DND-41 (cell line): ENCODE measurements at regions not wholly inside any gene's neighbourhood (a gene's known extent, or its start where the extent isn't known, plus 50 kb on each side); places are given as distances from the start of the nearest gene placed in this dataset.

Experiments
- ATAC-seq: fragments of 200-7000 bp; cut with Tn5 transposase; 3 replicates; pipeline ENCODE4 v1.9.1; 2021; ENCODE audit warnings: low read depth; ENCODE audit not compliant: insufficient read depth
- DNase-seq: peaks from one replicate; pipeline ENCODE4 v3.0.0-alpha.2; 2020
- H2AFZ ChIP-seq: 2 replicates; pipeline ENCODE4 v1.6.0; 2012; ENCODE audit warnings: low read depth, low read length
- H3K27ac ChIP-seq: 2 replicates; pipeline ENCODE4 v1.5.1; 2012; ENCODE audit warnings: low read length, inconsistent platforms
- H3K27me3 ChIP-seq: fragments of 200-600 bp; sonication (generic); 2 replicates; pipeline ENCODE4 v1.6.0; 2012; ENCODE audit warnings: low read length, mild to moderate bottlenecking, inconsistent platforms; ENCODE audit not compliant: insufficient read depth, poor library complexity
- H3K36me3 ChIP-seq: 2 replicates; pipeline ENCODE4 v1.5.1; 2012; ENCODE audit warnings: low read length, inconsistent platforms; ENCODE audit not compliant: insufficient read depth
- H3K4me1 ChIP-seq: 2 replicates; pipeline ENCODE4 v1.5.1; 2012; ENCODE audit warnings: mild to moderate bottlenecking, low read length; ENCODE audit not compliant: insufficient read depth
- H3K4me2 ChIP-seq: 2 replicates; pipeline ENCODE4 v1.6.0; 2012; ENCODE audit warnings: mild to moderate bottlenecking, moderate library complexity, low read length, inconsistent platforms; ENCODE audit not compliant: insufficient read depth
- H3K4me3 ChIP-seq, 2 experiments: fragments of 200-600 bp in 1 of 2; shearing (Covaris generic) in 1 of 2; 2 replicates each; pipeline ENCODE4 v1.5.1; 2012 to 2016; ENCODE audit warnings: inconsistent platforms in 2 of 2, low read length in 2 of 2, mild to moderate bottlenecking in 2 of 2, low read depth in 1 of 2, moderate library complexity in 1 of 2
- H3K79me2 ChIP-seq: 2 replicates; pipeline ENCODE4 v1.6.0; 2012; ENCODE audit warnings: low read length, inconsistent platforms; ENCODE audit not compliant: insufficient read depth
- H3K9ac ChIP-seq: 2 replicates; pipeline ENCODE4 v1.6.0; 2012; ENCODE audit warnings: low read depth, mild to moderate bottlenecking, inconsistent platforms, low read length, moderate library complexity
- H3K9me3 ChIP-seq: 2 replicates; pipeline ENCODE4 v1.5.1; 2012; ENCODE audit warnings: low read length, moderate library complexity, mild to moderate bottlenecking, inconsistent platforms; ENCODE audit not compliant: insufficient read depth, severe bottlenecking
- H4K20me1 ChIP-seq: 2 replicates; pipeline ENCODE4 v1.6.0; 2012; ENCODE audit warnings: low read length; ENCODE audit not compliant: insufficient read depth
- CTCF ChIP-seq: IDR thresholded peaks from 2 replicates; pipeline ENCODE4 v1.5.1; 2012; ENCODE audit warnings: borderline replicate concordance, low read length, moderate library complexity, mild to moderate bottlenecking; ENCODE audit not compliant: poor library complexity, severe bottlenecking; ENCODE audit errors: extremely low read depth
- EZH2 ChIP-seq: IDR thresholded peaks from 3 replicates; pipeline ENCODE4 v1.6.1; 2012; ENCODE audit warnings: borderline replicate concordance, low read depth, mild to moderate bottlenecking, moderate library complexity, low read length, inconsistent platforms; ENCODE audit not compliant: severe bottlenecking

GRCh38 chr17:55622547-55622946 is 100.1 kb downstream of the TMEM100 start:
- Histone ChIP-seq H3K79me2 (no peaks in the 10 kb centered on the region), H3K36me3 (no peaks in the 10 kb centered on the region), H3K9me3 (no peaks in the 10 kb centered on the region), H3K9ac (no peak overlapping the region), H2AFZ (no peak overlapping the region), H4K20me1 (no peaks in the 10 kb centered on the region), H3K27ac (no peak overlapping the region), H3K4me2 (no peak overlapping the region), H3K4me1 (no peaks in the 10 kb centered on the region), H3K4me3 (no peak overlapping the region), H3K27me3 (no peaks in the 10 kb centered on the region)
- no peak for TF ChIP-seq EZH2
- TF ChIP-seq CTCF = no peak
- ATAC-seq (no peak), DNase-seq (no peak)

GRCh38 chr17:55620945-55621344 is 101.7 kb downstream of the TMEM100 start:
- H3K9me3 ChIP-seq = no peaks in the 10 kb centered on the region
- H3K4me1 ChIP-seq = no peaks in the 10 kb centered on the region
- H4K20me1 ChIP-seq = no peaks in the 10 kb centered on the region
- no peaks in the 10 kb centered on the region for H3K27me3 ChIP-seq
- no peaks in the 10 kb centered on the region for H3K36me3 ChIP-seq
- no peak overlapping the region for H2AFZ ChIP-seq
- no peaks in the 10 kb centered on the region for H3K79me2 ChIP-seq
- H3K9ac ChIP-seq = no peak overlapping the region
- no peak for TF ChIP-seq CTCF
- TF ChIP-seq EZH2 = no peak
- no peak for ATAC-seq
- H3K27ac ChIP-seq = no peak overlapping the region
- no peak for DNase-seq
- no peak overlapping the region for H3K4me3 ChIP-seq
- H3K4me2 ChIP-seq = no peak overlapping the region

- H3K79me2 ChIP-seq = no peaks in the 10 kb centered on the region
- H3K4me2 ChIP-seq = no peak overlapping the region
- H3K36me3 ChIP-seq = no peaks in the 10 kb centered on the region
- H4K20me1 ChIP-seq = no peaks in the 10 kb centered on the region
- no peak overlapping the region for H3K4me3 ChIP-seq
- ATAC-seq = no peak
- no peak for DNase-seq
- H2AFZ ChIP-seq = no peak overlapping the region
- H3K27me3 ChIP-seq = no peaks in the 10 kb centered on the region
- H3K9ac ChIP-seq = no peak overlapping the region
- TF ChIP-seq CTCF = no peak
- TF ChIP-seq EZH2 = no peak
- H3K27ac ChIP-seq = no peak overlapping the region
- no peaks in the 10 kb centered on the region for H3K4me1 ChIP-seq
- no peaks in the 10 kb centered on the region for H3K9me3 ChIP-seq
These were observed 102.6 kb downstream of the TMEM100 start for GRCh38 chr17:55620023-55620422.

DNA sequence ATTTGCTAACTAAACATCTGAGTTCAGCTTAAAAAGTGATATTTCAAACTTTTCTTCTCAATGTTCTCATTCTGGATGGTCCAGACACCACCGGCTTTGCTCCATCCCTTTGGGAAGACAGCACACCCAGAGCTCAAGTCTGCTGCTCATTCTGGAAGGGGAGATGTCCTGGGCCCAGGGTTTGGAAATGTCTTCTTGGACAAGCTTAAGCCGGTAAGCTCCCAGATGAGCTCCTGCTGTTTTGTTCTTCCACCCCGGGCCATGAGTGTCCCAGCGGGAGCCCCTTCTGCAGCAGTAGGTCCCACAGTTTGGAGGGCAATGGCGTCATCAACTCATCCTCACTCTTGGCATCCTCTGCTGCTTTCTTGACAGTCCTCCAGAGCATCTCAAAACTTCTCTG is 105.2 kb downstream of the TMEM100 start:
- DNase-seq (no peak), ATAC-seq (no peak)
- no peak overlapping the region for H3K27ac ChIP-seq
- H3K4me2 ChIP-seq = no peak overlapping the region
- no peaks in the 10 kb centered on the region for H4K20me1 ChIP-seq
- no peaks in the 10 kb centered on the region for H3K27me3 ChIP-seq
- no peak overlapping the region for H3K4me3 ChIP-seq
- no peak overlapping the region for H2AFZ ChIP-seq
- no peaks in the 10 kb centered on the region for H3K79me2 ChIP-seq
- no peaks in the 10 kb centered on the region for H3K9me3 ChIP-seq
- no peaks in the 10 kb centered on the region for H3K36me3 ChIP-seq
- TF ChIP-seq EZH2 = no peak
- no peak for TF ChIP-seq CTCF
- no peak overlapping the region for H3K9ac ChIP-seq
- H3K4me1 ChIP-seq = no peaks in the 10 kb centered on the region
